Mesendoderm (in vitro differentiated cells): ENCODE measurements at regions not wholly inside any gene's neighbourhood (a gene's known extent, or its start where the extent isn't known, plus 50 kb on each side); places are given as distances from the start of the nearest gene placed in this dataset.

Source experiments
- DNase-seq: peaks from one replicate; pipeline ENCODE4 v3.0.0; 2013
- H2AK5ac ChIP-seq: 2 replicates; pipeline ENCODE4 v1.6.1; 2013; ENCODE audit warnings: low read length, inconsistent platforms
- H2BK120ac ChIP-seq: 2 replicates; pipeline ENCODE4 v1.6.1; 2013; ENCODE audit warnings: low read depth, mild to moderate bottlenecking, low read length, moderate library complexity, mixed read lengths
- H2BK15ac ChIP-seq: replicated peaks from 2 replicates; pipeline ENCODE4 v1.6.1; 2013; ENCODE audit warnings: low read depth, mild to moderate bottlenecking, moderate library complexity
- H2BK5ac ChIP-seq: 2 replicates; pipeline ENCODE4 v1.6.1; 2013; ENCODE audit warnings: low read length, inconsistent platforms
- H3K18ac ChIP-seq: 2 replicates; pipeline ENCODE4 v1.6.1; 2013; ENCODE audit warnings: mild to moderate bottlenecking, low read length, mixed read lengths
- H3K23ac ChIP-seq: one replicate; pipeline ENCODE4 v1.6.1; 2013; ENCODE audit warnings: low read length
- H3K27ac ChIP-seq: 2 replicates; pipeline ENCODE4 v1.5.1; 2013; ENCODE audit warnings: low read depth, mild to moderate bottlenecking, inconsistent platforms, low read length, moderate library complexity
- H3K27me3 ChIP-seq: 2 replicates; pipeline ENCODE4 v1.6.1; 2013; ENCODE audit warnings: low read length, control low read depth, mild to moderate bottlenecking, inconsistent platforms; ENCODE audit not compliant: insufficient read depth, poor library complexity
- H3K36me3 ChIP-seq: 2 replicates; pipeline ENCODE4 v1.6.1; 2013; ENCODE audit warnings: low read length, inconsistent platforms; ENCODE audit not compliant: control insufficient read depth, insufficient read depth
- H3K4ac ChIP-seq: one replicate; pipeline ENCODE4 v1.6.1; 2013; ENCODE audit warnings: low read depth, mild to moderate bottlenecking, low read length, moderate library complexity
- H3K4me1 ChIP-seq: 2 replicates; pipeline ENCODE4 v1.6.1; 2013; ENCODE audit warnings: low read depth, low read length, inconsistent platforms; ENCODE audit not compliant: control insufficient read depth
- H3K4me2 ChIP-seq: 2 replicates; pipeline ENCODE4 v1.6.1; 2013; ENCODE audit warnings: low read length
- H3K4me3 ChIP-seq: 2 replicates; pipeline ENCODE4 v1.5.1; 2013; ENCODE audit warnings: mild to moderate bottlenecking, low read length
- H3K56ac ChIP-seq: one replicate; pipeline ENCODE4 v1.6.1; 2013; ENCODE audit warnings: low read length
- H3K79me1 ChIP-seq: 2 replicates; pipeline ENCODE4 v1.6.1; 2013; ENCODE audit warnings: low read length, inconsistent platforms
- H3K79me2 ChIP-seq: 2 replicates; pipeline ENCODE4 v1.6.1; 2013; ENCODE audit warnings: mild to moderate bottlenecking, low read length; ENCODE audit not compliant: control insufficient read depth, insufficient read depth
- H3K9ac ChIP-seq: 2 replicates; pipeline ENCODE4 v1.6.1; 2013; ENCODE audit warnings: low read length, inconsistent platforms
- H4K5ac ChIP-seq: one replicate; pipeline ENCODE4 v1.6.1; 2013; ENCODE audit warnings: low read length
- H4K8ac ChIP-seq: one replicate; pipeline ENCODE4 v1.6.1; 2013; ENCODE audit warnings: low read depth, mild to moderate bottlenecking, control low read depth, low read length, moderate library complexity
- WGBS: extraction: QIAGEN DNeasy Blood & Tissue Kit; methylation state at CpG from one replicate; pipeline ENCODE4 v1.1.7; 2013; ENCODE audit warnings: low lambda C conversion rate, missing lambda C conversion rate; ENCODE audit not compliant: insufficient coverage; ENCODE audit errors: extremely low coverage; 5-methylcytosine and 5-hydroxymethylcytosine counted together

GRCh38 chr2:120545521-120546047 lies 190.1 kb upstream of the GLI2 start:
- Histone ChIP-seq H3K79me1 (no peaks in the 10 kb centered on the region), H3K18ac (no peak overlapping the region), H3K27ac (no peak overlapping the region), H2BK120ac (no peak overlapping the region), H2BK15ac (no peak overlapping the region), H3K4me2 (no peak overlapping the region), H4K5ac (no peak overlapping the region), H3K4ac (no peak overlapping the region), H2BK5ac (no peak overlapping the region), H3K23ac (no peak overlapping the region), H3K4me1 (peaks cover 1% of the 10 kb centered on the region), H3K9ac (no peak overlapping the region), H4K8ac (no peak overlapping the region), H3K36me3 (no peaks in the 10 kb centered on the region), H3K56ac (no peak overlapping the region), H3K4me3 (no peak overlapping the region), H2AK5ac (no peak overlapping the region), H3K79me2 (no peaks in the 10 kb centered on the region), H3K27me3 (no peaks in the 10 kb centered on the region)
- no CpG with 5 or more reads among the region's 8 CpGs for WGBS
- no peak for DNase-seq

DNA sequence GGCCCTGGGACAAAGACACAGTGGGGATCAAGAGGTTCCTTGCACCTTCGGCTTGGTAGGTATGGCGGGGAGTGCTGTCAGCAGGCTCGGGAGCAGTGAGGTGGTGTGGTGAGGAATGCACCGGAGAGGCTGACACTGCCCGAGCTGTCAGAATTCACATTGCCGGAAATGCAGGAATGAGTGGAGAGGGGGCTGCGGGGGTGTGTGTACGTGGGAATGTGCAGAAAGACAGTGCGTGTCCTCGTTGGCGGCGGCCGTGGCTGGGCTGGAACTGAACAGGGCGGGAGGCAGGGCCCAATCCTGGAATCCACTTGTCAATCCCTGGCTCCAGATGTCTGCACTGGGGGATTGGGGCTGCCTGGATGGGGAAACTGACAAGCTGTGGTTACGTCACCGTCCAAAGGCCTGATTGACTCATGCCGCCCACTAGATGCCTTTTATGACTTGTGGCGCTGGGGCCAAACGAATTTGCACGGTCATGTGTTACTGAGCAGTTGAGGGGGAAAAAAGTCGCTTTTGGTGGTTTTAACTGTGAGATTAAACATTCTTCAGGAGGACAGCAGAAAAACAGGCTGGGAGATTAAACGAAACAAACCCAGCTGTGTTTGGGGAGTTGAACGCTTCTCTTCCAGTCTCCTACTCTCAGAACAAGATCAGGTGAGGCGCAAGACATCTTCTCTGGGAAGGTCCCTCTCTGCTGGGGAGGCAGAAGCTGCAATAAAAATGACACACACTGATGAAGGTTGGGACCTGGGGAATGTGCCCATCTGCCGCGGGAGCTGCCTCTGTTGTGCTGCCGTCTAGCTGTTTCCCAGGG lies 189.4 kb upstream of the GLI2 start:
- H3K79me2 ChIP-seq, result no peaks in the 10 kb centered on the region
- H3K4me2 ChIP-seq, result no peak overlapping the region
- no peak overlapping the region for H3K56ac ChIP-seq
- no peak overlapping the region for H2BK120ac ChIP-seq
- no peak overlapping the region for H3K27ac ChIP-seq
- no peak overlapping the region for H4K8ac ChIP-seq
- no peak overlapping the region for H3K4ac ChIP-seq
- H3K9ac ChIP-seq, result no peak overlapping the region
- no peak overlapping the region for H4K5ac ChIP-seq
- no peak overlapping the region for H2AK5ac ChIP-seq
- H3K18ac ChIP-seq, result no peak overlapping the region
- H3K27me3 ChIP-seq, result no peaks in the 10 kb centered on the region
- DNase-seq, result peak; percentile 31
- H3K23ac ChIP-seq, result no peak overlapping the region
- H3K79me1 ChIP-seq, result no peaks in the 10 kb centered on the region
- WGBS, result no CpG with 5 or more reads among the region's 27 CpGs
- no peak overlapping the region for H2BK15ac ChIP-seq
- no peaks in the 10 kb centered on the region for H3K36me3 ChIP-seq
- H2BK5ac ChIP-seq, result no peak overlapping the region
- H3K4me3 ChIP-seq, result no peak overlapping the region
- H3K4me1 ChIP-seq, result no peaks in the 10 kb centered on the region

- no peak overlapping the region for H3K27ac ChIP-seq
- no peak overlapping the region for H3K18ac ChIP-seq
Measured at GRCh38 chr2:120546865-120547390, 188.7 kb upstream of the GLI2 start.

GRCh38 chr2:120547662-120548061 lies 188.0 kb upstream of the GLI2 start:
- no peak for DNase-seq
- H3K4me3 ChIP-seq, result no peak overlapping the region
- no peak overlapping the region for H3K23ac ChIP-seq
- H3K18ac ChIP-seq, result no peak overlapping the region
- no peak overlapping the region for H2AK5ac ChIP-seq
- no peak overlapping the region for H3K4ac ChIP-seq
- H3K9ac ChIP-seq, result no peak overlapping the region
- H2BK5ac ChIP-seq, result no peak overlapping the region
- WGBS, result no CpG with 5 or more reads among the region's 1 CpG
- no peak overlapping the region for H2BK120ac ChIP-seq
- no peak overlapping the region for H3K56ac ChIP-seq
- no peak overlapping the region for H2BK15ac ChIP-seq
- H3K79me1 ChIP-seq, result no peaks in the 10 kb centered on the region
- no peaks in the 10 kb centered on the region for H3K27me3 ChIP-seq
- no peak overlapping the region for H3K27ac ChIP-seq
- no peak overlapping the region for H3K4me2 ChIP-seq
- no peak overlapping the region for H4K8ac ChIP-seq
- no peaks in the 10 kb centered on the region for H3K79me2 ChIP-seq
- no peaks in the 10 kb centered on the region for H3K36me3 ChIP-seq
- no peaks in the 10 kb centered on the region for H3K4me1 ChIP-seq
- no peak overlapping the region for H4K5ac ChIP-seq

More at GRCh38 chr2:120546865-120547390, 188.7 kb upstream of the GLI2 start:
- Histone ChIP-seq H3K56ac (no peak overlapping the region), H3K4me1 (no peaks in the 10 kb centered on the region), H3K9ac (no peak overlapping the region), H4K8ac (no peak overlapping the region), H2BK120ac (no peak overlapping the region), H3K27me3 (no peaks in the 10 kb centered on the region), H3K79me1 (no peaks in the 10 kb centered on the region), H2BK15ac (no peak overlapping the region), H3K79me2 (no peaks in the 10 kb centered on the region), H3K4me3 (no peak overlapping the region), H2AK5ac (no peak overlapping the region), H3K36me3 (no peaks in the 10 kb centered on the region), H3K4me2 (no peak overlapping the region), H3K4ac (no peak overlapping the region), H4K5ac (no peak overlapping the region), H3K23ac (no peak overlapping the region), H2BK5ac (no peak overlapping the region)
- no CpG with 5 or more reads among the region's 7 CpGs for WGBS
- no peak for DNase-seq

DNA sequence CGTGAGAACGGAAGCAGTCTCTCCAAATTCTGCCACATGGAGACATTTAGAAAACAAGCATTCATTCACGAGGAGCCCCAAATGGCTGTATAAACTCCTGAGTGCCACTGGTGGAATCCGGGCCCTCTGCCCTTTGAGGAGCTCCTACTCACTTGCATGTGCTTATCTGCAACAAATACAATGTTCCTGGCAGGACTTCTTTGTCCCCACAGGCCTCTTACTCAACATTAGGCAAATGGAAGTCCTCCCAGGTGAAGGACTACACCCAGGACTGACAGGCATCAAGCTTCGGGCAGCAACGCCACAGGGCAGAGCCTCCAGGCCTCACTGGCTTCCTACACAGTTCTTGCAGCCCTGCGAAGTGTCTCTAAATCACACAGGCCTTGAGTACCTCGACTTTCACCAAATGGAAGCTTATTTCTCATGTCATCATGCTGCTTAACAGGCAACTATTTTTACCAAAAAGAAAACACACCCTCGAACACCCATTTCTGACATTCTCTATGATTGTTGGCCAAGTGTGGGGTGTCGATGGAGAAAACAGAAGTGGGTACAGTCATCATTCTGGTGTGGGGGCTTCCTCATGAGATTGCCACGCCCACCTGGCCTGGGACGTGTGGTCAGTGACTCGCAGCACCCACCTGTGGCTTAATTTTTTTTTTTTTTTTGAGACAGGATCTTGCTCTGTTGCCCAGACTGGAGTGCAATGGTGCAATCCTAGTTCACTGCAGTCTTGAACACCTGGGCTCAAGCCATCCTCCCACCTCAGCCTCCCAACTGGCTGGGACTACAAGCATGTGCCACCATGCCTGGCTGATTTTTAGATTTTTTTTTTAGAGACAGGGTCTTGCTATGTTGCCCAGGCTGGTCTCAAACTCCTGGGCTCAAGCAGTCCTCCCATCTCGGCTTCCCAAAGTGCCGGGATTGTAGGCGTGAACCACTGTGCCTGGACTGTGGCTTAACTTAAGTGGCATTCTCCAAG lies 186.8 kb upstream of the GLI2 start:
- Histone ChIP-seq H3K4me2 (no peak overlapping the region), H3K18ac (no peak overlapping the region), H3K4me1 (no peaks in the 10 kb centered on the region), H2BK5ac (no peak overlapping the region), H4K5ac (no peak overlapping the region), H3K79me1 (no peaks in the 10 kb centered on the region), H3K36me3 (no peaks in the 10 kb centered on the region), H4K8ac (no peak overlapping the region), H2BK120ac (no peak overlapping the region), H3K79me2 (no peaks in the 10 kb centered on the region), H3K9ac (no peak overlapping the region), H3K27ac (no peak overlapping the region), H3K27me3 (no peaks in the 10 kb centered on the region), H3K4ac (no peak overlapping the region), H3K56ac (no peak overlapping the region), H3K23ac (no peak overlapping the region), H2AK5ac (no peak overlapping the region), H3K4me3 (no peak overlapping the region), H2BK15ac (no peak overlapping the region)
- DNase-seq, result no peak
- no CpG with 5 or more reads among the region's 16 CpGs for WGBS
